ENCODE measurements at regions not wholly inside any gene's neighbourhood (a gene's known extent, or its start where the extent isn't known, plus 50 kb on each side); places are given as distances from the start of the nearest gene placed in this dataset.
A peak's percentile ranks its signal among the peaks of the same experiment; 100 is the strongest.
"Not testable (repeated sequence)": the region's sequence is repeated elsewhere in the genome, so short reads cannot be mapped to it uniquely, and the experiment has no call there.

DNA sequence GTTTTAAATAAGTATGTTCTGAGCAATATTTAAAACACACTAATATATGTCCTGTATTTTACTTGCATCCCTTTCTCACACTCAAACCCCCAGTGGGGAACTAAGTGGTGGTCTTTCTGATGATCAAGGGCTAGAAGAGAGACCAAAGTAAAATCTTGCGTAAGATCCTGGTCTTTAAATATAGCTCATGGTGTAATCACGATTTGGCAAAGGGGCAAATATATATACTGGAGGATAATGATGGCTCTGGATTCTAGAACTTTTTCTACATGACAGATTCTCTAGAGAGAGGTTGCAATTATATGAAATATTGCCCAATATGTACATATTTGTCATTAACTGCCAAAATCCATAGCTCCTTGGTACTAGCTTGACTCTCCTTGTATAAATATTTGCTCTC, 438.3 kb downstream of the NXPH1 start:
- H4K20me1 ChIP-seq (ENCODE audit: low read depth): no peaks in the 10 kb centered on the region
- H3K79me2 ChIP-seq (ENCODE audit: low read depth): no peaks in the 10 kb centered on the region
- H3K4me3 Mint-ChIP-seq: no peak overlapping the region
- H3K27ac ChIP-seq: no peak overlapping the region
- TF ChIP-seq EZH2 (IDR thresholded peaks at IDR 0.05): no peak
- no peak for TF ChIP-seq EZH2phosphoT487 (IDR thresholded peaks at IDR 0.05)
- TF ChIP-seq, protein P1, sequence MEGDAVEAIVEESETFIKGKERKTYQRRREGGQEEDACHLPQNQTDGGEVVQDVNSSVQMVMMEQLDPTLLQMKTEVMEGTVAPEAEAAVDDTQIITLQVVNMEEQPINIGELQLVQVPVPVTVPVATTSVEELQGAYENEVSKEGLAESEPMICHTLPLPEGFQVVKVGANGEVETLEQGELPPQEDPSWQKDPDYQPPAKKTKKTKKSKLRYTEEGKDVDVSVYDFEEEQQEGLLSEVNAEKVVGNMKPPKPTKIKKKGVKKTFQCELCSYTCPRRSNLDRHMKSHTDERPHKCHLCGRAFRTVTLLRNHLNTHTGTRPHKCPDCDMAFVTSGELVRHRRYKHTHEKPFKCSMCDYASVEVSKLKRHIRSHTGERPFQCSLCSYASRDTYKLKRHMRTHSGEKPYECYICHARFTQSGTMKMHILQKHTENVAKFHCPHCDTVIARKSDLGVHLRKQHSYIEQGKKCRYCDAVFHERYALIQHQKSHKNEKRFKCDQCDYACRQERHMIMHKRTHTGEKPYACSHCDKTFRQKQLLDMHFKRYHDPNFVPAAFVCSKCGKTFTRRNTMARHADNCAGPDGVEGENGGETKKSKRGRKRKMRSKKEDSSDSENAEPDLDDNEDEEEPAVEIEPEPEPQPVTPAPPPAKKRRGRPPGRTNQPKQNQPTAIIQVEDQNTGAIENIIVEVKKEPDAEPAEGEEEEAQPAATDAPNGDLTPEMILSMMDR (IDR thresholded peaks at IDR 0.05): no peak
- H3K4me1 Mint-ChIP-seq: no peaks in the 10 kb centered on the region
- no peak for DNase-seq (ENCODE audit: low spot score)
- H3K27ac Mint-ChIP-seq: no peak overlapping the region
- H3K9ac ChIP-seq: no peak overlapping the region
- H3K27me3 ChIP-seq: no peaks in the 10 kb centered on the region
- no peak overlapping the region for H3K4me3 ChIP-seq
- H3K27me3 Mint-ChIP-seq (ENCODE audit: insufficient read depth, low read depth): no peaks in the 10 kb centered on the region
- H2AFZ ChIP-seq (replicated peaks): no peak overlapping the region
- no peaks in the 10 kb centered on the region for H3F3A ChIP-seq (ENCODE audit: low read depth)
- H3K9me3 Mint-ChIP-seq: no peaks in the 10 kb centered on the region
- no peaks in the 10 kb centered on the region for H3K36me3 Mint-ChIP-seq
- H3K36me3 ChIP-seq: no peaks in the 10 kb centered on the region
- H3K4me1 ChIP-seq: no peaks in the 10 kb centered on the region
- H3K9me3 ChIP-seq (ENCODE audit: low read depth): no peaks in the 10 kb centered on the region
- no peak overlapping the region for H3K4me2 ChIP-seq

DNA sequence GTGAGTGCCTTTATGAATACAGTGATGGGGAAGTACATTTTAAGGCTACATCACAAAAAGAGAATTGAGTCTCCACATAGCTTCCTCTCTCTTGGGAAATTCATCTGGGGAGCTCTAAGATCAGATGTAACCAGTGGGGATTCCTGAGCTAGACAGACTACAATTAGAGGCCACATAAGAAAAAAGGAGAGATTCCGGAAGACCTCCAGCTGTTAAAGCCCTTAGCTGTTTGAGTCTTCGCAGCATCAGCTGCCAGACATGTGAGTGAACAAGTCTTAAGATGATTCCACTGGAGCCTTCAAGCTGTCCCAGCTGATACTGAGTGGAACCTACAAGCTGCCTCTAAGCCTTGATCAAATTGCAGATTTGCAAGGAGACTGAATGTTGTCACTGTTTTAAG, 448.5 kb downstream of the NXPH1 start:
- H3K4me1 ChIP-seq: peaks cover 16% of the 10 kb centered on the region
- H3K4me3 ChIP-seq: no peak overlapping the region
- TF ChIP-seq, protein P1 (IDR thresholded peaks at IDR 0.05): no peak
- H3K36me3 Mint-ChIP-seq: no peaks in the 10 kb centered on the region
- H3K9me3 ChIP-seq (ENCODE audit: low read depth): no peaks in the 10 kb centered on the region
- no peak overlapping the region for H3K27ac ChIP-seq
- H3K27ac Mint-ChIP-seq: no peak overlapping the region
- no peaks in the 10 kb centered on the region for H3K36me3 ChIP-seq
- H3K4me1 Mint-ChIP-seq: peaks cover 11% of the 10 kb centered on the region
- H4K20me1 ChIP-seq (ENCODE audit: low read depth): no peaks in the 10 kb centered on the region
- peak; percentile 72 for DNase-seq (ENCODE audit: low spot score)
- H3K27me3 Mint-ChIP-seq (ENCODE audit: insufficient read depth, low read depth): peaks cover 2% of the 10 kb centered on the region
- no peaks in the 10 kb centered on the region for H3F3A ChIP-seq (ENCODE audit: low read depth)
- H3K79me2 ChIP-seq (ENCODE audit: low read depth): no peaks in the 10 kb centered on the region
- no peak overlapping the region for H2AFZ ChIP-seq (replicated peaks)
- H3K9ac ChIP-seq: no peak overlapping the region
- H3K9me3 Mint-ChIP-seq: peaks cover 10% of the 10 kb centered on the region
- peak overlapping the region; percentile 28 for H3K4me2 ChIP-seq
- no peak overlapping the region for H3K4me3 Mint-ChIP-seq
- no peaks in the 10 kb centered on the region for H3K27me3 ChIP-seq

DNA sequence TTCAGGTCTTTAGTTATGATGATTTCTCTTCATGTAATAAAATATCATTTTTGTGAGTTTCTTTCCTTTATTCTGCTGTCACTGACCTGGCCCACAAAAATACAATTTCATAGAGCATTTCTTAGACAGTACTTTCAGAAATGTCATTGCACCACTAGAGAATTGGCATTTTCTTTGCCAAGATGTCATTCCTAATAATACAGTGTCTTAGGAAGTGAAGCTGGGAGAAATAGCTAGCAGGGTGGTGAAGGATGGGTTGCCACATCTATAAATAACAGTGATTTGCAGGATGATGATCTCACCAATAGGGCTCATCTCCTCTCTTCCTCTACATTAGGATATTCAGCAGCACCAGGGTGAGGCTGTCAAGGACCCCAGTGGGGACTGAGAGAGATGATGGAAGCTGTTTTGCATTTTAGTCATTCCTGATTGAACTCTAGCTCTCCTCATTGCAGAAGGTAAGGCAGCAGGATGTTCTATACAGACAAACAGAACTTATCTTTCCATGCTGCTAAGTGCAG, 452.1 kb downstream of the NXPH1 start:
- Histone ChIP-seq H4K20me1 (ENCODE audit: low read depth) (no peaks in the 10 kb centered on the region), H3K9ac (no peak overlapping the region), H3F3A (ENCODE audit: low read depth) (no peaks in the 10 kb centered on the region), H3K4me1 (peaks cover 16% of the 10 kb centered on the region), H3K79me2 (ENCODE audit: low read depth) (no peaks in the 10 kb centered on the region), H3K4me3 (no peak overlapping the region), H3K27me3 (no peaks in the 10 kb centered on the region), H3K36me3 (no peaks in the 10 kb centered on the region), H3K9me3 (ENCODE audit: low read depth) (no peaks in the 10 kb centered on the region), H3K27ac (no peak overlapping the region), H3K4me2 (no peak overlapping the region), H2AFZ (replicated peaks) (no peak overlapping the region)
- TF ChIP-seq EZH2 (IDR thresholded peaks at IDR 0.05) (no peak), EZH2phosphoT487 (IDR thresholded peaks at IDR 0.05) (no peak)
- TF ChIP-seq, protein P1 (IDR thresholded peaks at IDR 0.05): no peak
- Mint-ChIP-seq H3K9me3 (peaks cover 12% of the 10 kb centered on the region), H3K4me1 (peaks cover 11% of the 10 kb centered on the region), H3K27ac (no peak overlapping the region), H3K36me3 (no peaks in the 10 kb centered on the region), H3K27me3 (ENCODE audit: insufficient read depth, low read depth) (peaks cover 2% of the 10 kb centered on the region), H3K4me3 (no peak overlapping the region)
- DNase-seq (ENCODE audit: low spot score): no peak

DNA sequence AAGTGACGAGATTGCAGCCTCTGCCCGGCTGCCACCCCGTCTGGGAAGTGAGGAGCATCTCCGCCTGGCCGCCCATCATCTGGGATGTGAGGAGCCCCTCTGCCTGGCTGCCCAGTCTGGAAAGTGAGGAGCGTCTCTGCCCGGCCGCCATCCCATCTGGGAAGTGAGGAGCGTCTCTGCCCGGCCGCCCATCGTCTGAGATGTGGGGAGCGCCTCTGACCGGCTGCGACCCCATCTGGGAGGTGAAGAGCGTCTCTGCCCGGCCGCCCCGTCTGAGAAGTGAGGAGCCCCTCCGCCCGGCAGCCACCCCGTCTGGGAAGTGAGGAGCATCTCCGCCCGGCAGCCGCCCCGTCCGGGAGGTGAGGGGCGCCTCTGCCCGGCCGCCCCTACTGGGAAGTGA, 456.9 kb downstream of the NXPH1 start:
- not testable (repeated sequence) for H3K4me3 ChIP-seq; H3K4me2 ChIP-seq; H3K36me3 ChIP-seq; H3K4me1 ChIP-seq; DNase-seq (ENCODE audit: low spot score); H2AFZ ChIP-seq (replicated peaks); H3K27ac ChIP-seq; H3K9me3 ChIP-seq (ENCODE audit: low read depth); H3K9ac ChIP-seq; H3K27me3 ChIP-seq; H4K20me1 ChIP-seq (ENCODE audit: low read depth); H3K27ac Mint-ChIP-seq; H3K4me3 Mint-ChIP-seq; H3K4me1 Mint-ChIP-seq; H3K79me2 ChIP-seq (ENCODE audit: low read depth); H3K36me3 Mint-ChIP-seq; H3K27me3 Mint-ChIP-seq (ENCODE audit: insufficient read depth, low read depth); H3F3A ChIP-seq (ENCODE audit: low read depth)
- H3K9me3 Mint-ChIP-seq: peaks cover 18% of the 10 kb centered on the region
